Natural killer cell (primary cell): ENCODE measurements at regions not wholly inside any gene's neighbourhood (a gene's known extent, or its start where the extent isn't known, plus 50 kb on each side); places are given as distances from the start of the nearest gene placed in this dataset.

Experiments used
- ATAC-seq, 3 donors: fragments of 150-1000 bp in 2 of 3; fragments of 200-7000 bp in 1 of 3; cut with Tn5 transposase; 1 replicate in 1 of 3; 2 replicates in 2 of 3; pipeline ENCODE4 v1.10.0; 2021; ENCODE audit warnings: mild to moderate bottlenecking in 2 of 3, moderate library complexity in 2 of 3
- DNase-seq, 2 donors: peaks; one replicate each; pipeline versions ENCODE4 v3.0.0 to v3.0.0-alpha.2; 2013 to 2021; ENCODE audit warnings: mixed read lengths in 1 of 2
- H3K27ac ChIP-seq: one replicate; pipeline ENCODE4 v1.5.1; 2013; ENCODE audit warnings: mild to moderate bottlenecking, low read length
- H3K27me3 ChIP-seq: one replicate; pipeline ENCODE4 v1.6.1; 2013; ENCODE audit warnings: low read length; ENCODE audit not compliant: control insufficient read depth, insufficient read depth
- H3K36me3 ChIP-seq: one replicate; pipeline ENCODE4 v1.6.1; 2013; ENCODE audit warnings: low read length; ENCODE audit not compliant: control insufficient read depth, insufficient read depth
- H3K4me1 ChIP-seq: one replicate; pipeline ENCODE4 v1.6.1; 2013; ENCODE audit warnings: low read length; ENCODE audit not compliant: control insufficient read depth, insufficient read depth
- H3K4me3 ChIP-seq: one replicate; pipeline ENCODE4 v1.5.1; 2013; ENCODE audit warnings: low read length
- H3K9me3 ChIP-seq: one replicate; pipeline ENCODE4 v1.6.1; 2013; ENCODE audit warnings: low read length; ENCODE audit not compliant: control insufficient read depth, insufficient read depth
- H3K27ac Mint-ChIP-seq, 2 donors: one replicate each; pipeline ENCODE4 v1.8.0; 2022; ENCODE audit warnings: mild to moderate bottlenecking in 2 of 2, mixed read lengths in 2 of 2, moderate library complexity in 1 of 2
- H3K27me3 Mint-ChIP-seq, 2 donors: one replicate each; pipeline ENCODE4 v1.8.0; 2022; ENCODE audit warnings: low read depth in 2 of 2, mixed read lengths in 2 of 2
- H3K36me3 Mint-ChIP-seq: one replicate; pipeline ENCODE4 v1.8.0; 2022; ENCODE audit warnings: mixed read lengths
- H3K4me1 Mint-ChIP-seq, 2 donors: one replicate each; pipeline ENCODE4 v1.8.0; 2022; ENCODE audit warnings: mixed read lengths in 2 of 2
- H3K4me3 Mint-ChIP-seq: one replicate; pipeline ENCODE4 v1.8.0; 2022; ENCODE audit warnings: mild to moderate bottlenecking, moderate library complexity, mixed read lengths
- H3K9me3 Mint-ChIP-seq, 2 donors: one replicate each; pipeline ENCODE4 v1.8.0; 2022; ENCODE audit warnings: mixed read lengths in 2 of 2
- WGBS: methylation state at CpG from one replicate; pipeline ENCODE4 v1.1.7; 2013; ENCODE audit warnings: missing lambda C conversion rate; ENCODE audit not compliant: insufficient coverage; 5-methylcytosine and 5-hydroxymethylcytosine counted together
- intact Hi-C: fragments of 100-400 bp; cut with micrococcal nuclease; formaldehyde crosslinking; loops from one replicate; pipeline ENCODE4 v1.14.2; 2022
- TF ChIP-seq, protein P1 (sequence below): fragments of 200-600 bp; IDR thresholded peaks from one replicate; pipeline ENCODE4 v1.8.0; 2022; ENCODE audit warnings: antibody characterized with exemption

DNA sequence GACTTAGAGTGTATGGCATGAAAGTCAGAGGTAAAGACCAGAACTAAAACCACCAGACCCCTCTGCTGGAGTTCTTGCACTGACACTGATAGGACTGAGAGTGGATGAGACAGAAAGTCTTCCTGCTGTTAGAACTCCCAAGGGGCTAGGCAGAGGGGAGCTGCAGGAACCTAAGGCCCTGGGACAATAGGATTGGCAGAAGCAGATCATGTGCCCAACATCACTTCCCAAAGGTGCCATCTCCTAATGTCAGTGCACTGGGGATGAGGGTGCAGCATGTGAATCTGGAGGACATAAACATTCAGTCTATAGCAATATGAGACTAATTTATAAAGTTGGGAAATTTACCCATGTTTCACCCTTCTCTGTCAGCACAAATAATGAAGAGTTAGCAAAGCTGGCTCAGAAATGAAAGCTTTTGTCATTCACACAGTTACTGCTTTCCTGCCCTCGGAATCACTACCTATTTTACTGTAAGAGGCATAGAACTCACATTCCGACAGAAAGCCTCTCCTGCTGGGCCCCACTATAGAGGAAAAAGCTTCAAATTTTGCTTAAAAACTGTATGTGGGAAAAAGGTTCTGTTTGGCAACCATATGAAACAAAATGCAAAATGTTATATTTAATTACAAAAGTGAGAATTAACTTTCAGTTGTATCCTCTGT is 49.9 kb upstream of the SSX2IP start:
- intact Hi-C loops: no loop called here
- no peaks in the 10 kb centered on the region for H3K9me3 Mint-ChIP-seq
- H3K4me1 Mint-ChIP-seq: no peaks in the 10 kb centered on the region
- H3K4me3 Mint-ChIP-seq: no peak overlapping the region
- no peaks in the 10 kb centered on the region for H3K4me1 ChIP-seq
- no peak overlapping the region for H3K27ac Mint-ChIP-seq
- H3K27me3 Mint-ChIP-seq: peaks cover 11 to 35% of the 10 kb centered on the region in 2 donors
- WGBS: 81% methylated on average over 2 of the region's 2 CpGs
- H3K27me3 ChIP-seq: peaks cover 2% of the 10 kb centered on the region
- TF ChIP-seq, protein P1, sequence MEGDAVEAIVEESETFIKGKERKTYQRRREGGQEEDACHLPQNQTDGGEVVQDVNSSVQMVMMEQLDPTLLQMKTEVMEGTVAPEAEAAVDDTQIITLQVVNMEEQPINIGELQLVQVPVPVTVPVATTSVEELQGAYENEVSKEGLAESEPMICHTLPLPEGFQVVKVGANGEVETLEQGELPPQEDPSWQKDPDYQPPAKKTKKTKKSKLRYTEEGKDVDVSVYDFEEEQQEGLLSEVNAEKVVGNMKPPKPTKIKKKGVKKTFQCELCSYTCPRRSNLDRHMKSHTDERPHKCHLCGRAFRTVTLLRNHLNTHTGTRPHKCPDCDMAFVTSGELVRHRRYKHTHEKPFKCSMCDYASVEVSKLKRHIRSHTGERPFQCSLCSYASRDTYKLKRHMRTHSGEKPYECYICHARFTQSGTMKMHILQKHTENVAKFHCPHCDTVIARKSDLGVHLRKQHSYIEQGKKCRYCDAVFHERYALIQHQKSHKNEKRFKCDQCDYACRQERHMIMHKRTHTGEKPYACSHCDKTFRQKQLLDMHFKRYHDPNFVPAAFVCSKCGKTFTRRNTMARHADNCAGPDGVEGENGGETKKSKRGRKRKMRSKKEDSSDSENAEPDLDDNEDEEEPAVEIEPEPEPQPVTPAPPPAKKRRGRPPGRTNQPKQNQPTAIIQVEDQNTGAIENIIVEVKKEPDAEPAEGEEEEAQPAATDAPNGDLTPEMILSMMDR: no peak
- no peaks in the 10 kb centered on the region for H3K36me3 ChIP-seq
- H3K4me3 ChIP-seq: no peak overlapping the region
- H3K36me3 Mint-ChIP-seq: no peaks in the 10 kb centered on the region
- ATAC-seq: no peak
- no peak overlapping the region for H3K27ac ChIP-seq
- no peaks in the 10 kb centered on the region for H3K9me3 ChIP-seq
- DNase-seq: no peak
